ENCODE measurements at regions not wholly inside any gene's neighbourhood (a gene's known extent, or its start where the extent isn't known, plus 50 kb on each side); places are given as distances from the start of the nearest gene placed in this dataset.

GRCh38 chr5:52562473-52562872 lies 225.2 kb upstream of the ITGA1 start:
- H3K36me3 ChIP-seq (replicated peaks in 1 of 2; ENCODE audit: control insufficient read depth in 1 of 2, insufficient read depth in 2 of 2, low read length in 1 of 2) = no peaks in the 10 kb centered on the region
- CTCF ChIA-PET = interaction anchor here (0.7 to 2.7 kb wide), 8 partner anchors 76 to 1604 kb away, joined by 3 to 10 read pairs (median 4); no protein-coding TSS in a partner anchor
- H3F3A ChIP-seq (replicated peaks; ENCODE audit: insufficient read depth) = peaks cover 7% of the 10 kb centered on the region
- H3K79me2 ChIP-seq (ENCODE audit: insufficient read depth) = no peaks in the 10 kb centered on the region
- H3K27me3 ChIP-seq (ENCODE audit: insufficient read depth) = no peaks in the 10 kb centered on the region
- POLR2A ChIA-PET = interaction anchor here (1.0 kb wide), 1 partner anchor 1599 kb away, joined by 5 read pairs; no protein-coding TSS in a partner anchor
- TF ChIP-seq PBX3 (IDR thresholded peaks at IDR 0.05) = no peak
- TF ChIP-seq CTCF (IDR thresholded peaks at IDR 0.05) = no peak
- no peak for TF ChIP-seq ZBTB33 (IDR thresholded peaks at IDR 0.05; ENCODE audit: borderline replicate concordance, low read depth)
- TF ChIP-seq GATA2 (CRISPR knock-in tag; IDR thresholded peaks at IDR 0.05) = peak; percentile 73
- TF ChIP-seq EP300 (IDR thresholded peaks at IDR 0.05; ENCODE audit: borderline replicate concordance in 1 of 2, low read depth in 1 of 2, low read length in 1 of 2) = peak; percentile 20 to 93; a peak in 3 of 4 replicates
- no peak for TF ChIP-seq POLR2AphosphoS5 (IDR thresholded peaks at IDR 0.05; ENCODE audit: low read depth, low read length)
- no peak for TF ChIP-seq CHD2 (IDR thresholded peaks at IDR 0.05; ENCODE audit: low read length, partially characterized antibody)
- TF ChIP-seq TCF12 (IDR thresholded peaks at IDR 0.05) = 0 out of 2 replicates have a peak, but pooled peaks have one; percentile 11
- H3K9ac ChIP-seq = no peak overlapping the region
- H3K4me3 ChIP-seq (ENCODE audit: low read depth in 2 of 2, low read length in 1 of 2) = no peak overlapping the region
- no peaks in the 10 kb centered on the region for H4K20me1 ChIP-seq (ENCODE audit: insufficient read depth)
- WGBS (ENCODE audit: low lambda C conversion rate) = 0% methylated on average over 1 of the region's 1 CpG
- H2AFZ ChIP-seq (ENCODE audit: low read depth) = no peak overlapping the region
- H3K4me1 ChIP-seq (ENCODE audit: control insufficient read depth in 1 of 2, insufficient read depth in 2 of 2, low read depth in 1 of 2, low read length in 1 of 2) = peaks cover 0 to 38% of the 10 kb centered on the region in 2 experiments; a peak in 3 of 4 replicates
- no peaks in the 10 kb centered on the region for H3K9me3 ChIP-seq
- H3K27ac ChIP-seq (ENCODE audit: low read depth in 2 of 2, low read length in 1 of 2) = peak overlapping the region in 1 of 2 experiments; percentile 100; a peak in 2 of 4 replicates
- no peak for DNase-seq
- no peak overlapping the region for H3K4me2 ChIP-seq
- H3K9me2 ChIP-seq = no peaks in the 10 kb centered on the region

- no peaks in the 10 kb centered on the region for H3K27me3 ChIP-seq (ENCODE audit: insufficient read depth)
- no peaks in the 10 kb centered on the region for H3K9me2 ChIP-seq
- H3K79me2 ChIP-seq (ENCODE audit: insufficient read depth) = no peaks in the 10 kb centered on the region
- H3K4me3 ChIP-seq (ENCODE audit: low read depth in 2 of 2, low read length in 1 of 2) = no peak overlapping the region
- DNase-seq = peak; percentile 13
- H4K20me1 ChIP-seq (ENCODE audit: insufficient read depth) = no peaks in the 10 kb centered on the region
- peak overlapping the region in 1 of 2 experiments; percentile 100; a peak in 3 of 4 replicates for H3K27ac ChIP-seq (ENCODE audit: low read depth in 2 of 2, low read length in 1 of 2)
- H3K4me1 ChIP-seq (ENCODE audit: control insufficient read depth in 1 of 2, insufficient read depth in 2 of 2, low read depth in 1 of 2, low read length in 1 of 2) = peaks cover 0 to 38% of the 10 kb centered on the region in 2 experiments; a peak in 3 of 4 replicates
- no peaks in the 10 kb centered on the region for H3K36me3 ChIP-seq (replicated peaks in 1 of 2; ENCODE audit: control insufficient read depth in 1 of 2, insufficient read depth in 2 of 2, low read length in 1 of 2)
- no peak overlapping the region for H3K4me2 ChIP-seq
- H3K9ac ChIP-seq = no peak overlapping the region
- no peaks in the 10 kb centered on the region for H3K9me3 ChIP-seq
- H2AFZ ChIP-seq (ENCODE audit: low read depth) = no peak overlapping the region
- peaks cover 7% of the 10 kb centered on the region for H3F3A ChIP-seq (replicated peaks; ENCODE audit: insufficient read depth)
- ChIA-PET CTCF (interaction anchor here (0.9 to 2.7 kb wide), 9 partner anchors 12 to 1606 kb away, joined by 3 to 8 read pairs (median 4); no protein-coding TSS in a partner anchor), POLR2A (interaction anchor here (0.8 to 2.2 kb wide), 7 partner anchors 41 to 1601 kb away, joined by 3 to 7 read pairs (median 3); partner anchors contain the start of gene ISL1)
- peak; percentile 88 for TF ChIP-seq FOXJ3 (CRISPR knock-in tag; IDR thresholded peaks at IDR 0.05)
- peak; percentile 58 for TF ChIP-seq TCF12 (IDR thresholded peaks at IDR 0.05)
- TF ChIP-seq RAD21 (IDR thresholded peaks at IDR 0.05; ENCODE audit: low read length) = peak; percentile 50
- no peak for TF ChIP-seq RXRA (IDR thresholded peaks at IDR 0.05; ENCODE audit: borderline replicate concordance, low read depth)
- no peak for TF ChIP-seq GABPA (IDR thresholded peaks at IDR 0.05; ENCODE audit: low read depth)
- no peak for TF ChIP-seq YY1 (IDR thresholded peaks at IDR 0.05; ENCODE audit: low read depth)
- peak; percentile 93 for TF ChIP-seq GATA2 (CRISPR knock-in tag; IDR thresholded peaks at IDR 0.05)
- TF ChIP-seq FOSL2 (IDR thresholded peaks at IDR 0.05; ENCODE audit: borderline replicate concordance, low read depth) = no peak
- peak in 1 of 2 experiments; percentile 97; a peak in 2 of 4 replicates for TF ChIP-seq EP300 (IDR thresholded peaks at IDR 0.05; ENCODE audit: borderline replicate concordance in 1 of 2, low read depth in 1 of 2, low read length in 1 of 2)
- TF ChIP-seq IRF3 (IDR thresholded peaks at IDR 0.05; ENCODE audit: low read depth, low read length) = no peak
- TF ChIP-seq TAF1 (IDR thresholded peaks at IDR 0.05; ENCODE audit: borderline replicate concordance, low read depth, low read length) = no peak
- TF ChIP-seq MAX (IDR thresholded peaks at IDR 0.05; ENCODE audit: low read depth) = no peak
- no peak for TF ChIP-seq EZH2phosphoT487 (IDR thresholded peaks at IDR 0.05; ENCODE audit: borderline replicate concordance, low read depth)
- no peak for TF ChIP-seq SMC3 (IDR thresholded peaks at IDR 0.05; ENCODE audit: low read depth, low read length)
- TF ChIP-seq POLR2AphosphoS5 (IDR thresholded peaks at IDR 0.05; ENCODE audit: low read depth, low read length) = no peak; the same call in 1 of the 2 replicates
- TF ChIP-seq JUND (IDR thresholded peaks at IDR 0.05) = peak; percentile 6; the same call in 1 of the 2 replicates
Observed at GRCh38 chr5:52564587-52564986, 223.1 kb upstream of the ITGA1 start.
